ENCODE measurements at regions not wholly inside any gene's neighbourhood (a gene's known extent, or its start where the extent isn't known, plus 50 kb on each side); places are given as distances from the start of the nearest gene placed in this dataset.

GRCh38 chr10:69709366-69709941, 79.4 kb downstream of the FAM241B start:
- H3K36me3 ChIP-seq (ENCODE audit: control insufficient read depth, low read length) = no peaks in the 10 kb centered on the region
- no peaks in the 10 kb centered on the region for H3K9me2 ChIP-seq (replicated peaks; ENCODE audit: control insufficient read depth, low read length)
- no peak for TF ChIP-seq EZH2phosphoT487 (IDR thresholded peaks at IDR 0.05; ENCODE audit: borderline replicate concordance, low read length)
- TF ChIP-seq CTCF (IDR thresholded peaks at IDR 0.05; ENCODE audit: low read depth, low read length, poor library complexity, severe bottlenecking) = no peak
- H3K4me2 ChIP-seq (ENCODE audit: low read length) = no peak overlapping the region
- H3K27me3 ChIP-seq (ENCODE audit: control insufficient read depth, low read length) = peaks cover 2% of the 10 kb centered on the region; the same call in 1 of the 2 replicates
- H3K4me1 ChIP-seq (ENCODE audit: control insufficient read depth, low read length) = no peaks in the 10 kb centered on the region
- H4K20me1 ChIP-seq (ENCODE audit: control insufficient read depth, insufficient read depth, low read depth, low read length) = no peaks in the 10 kb centered on the region
- no peak overlapping the region for H3K27ac ChIP-seq (ENCODE audit: low read depth, low read length)
- no peak overlapping the region for H3K4me3 ChIP-seq (ENCODE audit: low read length)
- H3F3A ChIP-seq (ENCODE audit: control insufficient read depth, insufficient read depth) = no peaks in the 10 kb centered on the region
- H3K9me3 ChIP-seq (ENCODE audit: control insufficient read depth, insufficient read depth, low read length) = no peaks in the 10 kb centered on the region
- no peaks in the 10 kb centered on the region for H3K79me2 ChIP-seq (ENCODE audit: control insufficient read depth, low read length)

GRCh38 chr10:69710008-69710888, 80.2 kb downstream of the FAM241B start:
- Histone ChIP-seq H3K36me3 (ENCODE audit: control insufficient read depth, low read length) (no peaks in the 10 kb centered on the region), H3K4me1 (ENCODE audit: control insufficient read depth, low read length) (no peaks in the 10 kb centered on the region), H4K20me1 (ENCODE audit: control insufficient read depth, insufficient read depth, low read depth, low read length) (no peaks in the 10 kb centered on the region), H3K9me3 (ENCODE audit: control insufficient read depth, insufficient read depth, low read length) (no peaks in the 10 kb centered on the region), H3K27ac (ENCODE audit: low read depth, low read length) (no peak overlapping the region), H3K9me2 (replicated peaks; ENCODE audit: control insufficient read depth, low read length) (no peaks in the 10 kb centered on the region), H3K27me3 (ENCODE audit: control insufficient read depth, low read length) (peaks cover 2% of the 10 kb centered on the region; the same call in 1 of the 2 replicates), H3F3A (ENCODE audit: control insufficient read depth, insufficient read depth) (no peaks in the 10 kb centered on the region), H3K4me2 (ENCODE audit: low read length) (no peak overlapping the region), H3K4me3 (ENCODE audit: low read length) (no peak overlapping the region), H3K79me2 (ENCODE audit: control insufficient read depth, low read length) (no peaks in the 10 kb centered on the region)
- TF ChIP-seq CTCF (IDR thresholded peaks at IDR 0.05; ENCODE audit: low read depth, low read length, poor library complexity, severe bottlenecking) (no peak), EZH2phosphoT487 (IDR thresholded peaks at IDR 0.05; ENCODE audit: borderline replicate concordance, low read length) (no peak)

GRCh38 chr10:69712342-69712741, 82.3 kb downstream of the FAM241B start:
- Histone ChIP-seq H3K27me3 (ENCODE audit: control insufficient read depth, low read length) (no peaks in the 10 kb centered on the region; the same call in 1 of the 2 replicates), H3K27ac (ENCODE audit: low read depth, low read length) (no peak overlapping the region), H3K36me3 (ENCODE audit: control insufficient read depth, low read length) (no peaks in the 10 kb centered on the region), H3K4me1 (ENCODE audit: control insufficient read depth, low read length) (no peaks in the 10 kb centered on the region), H3K4me3 (ENCODE audit: low read length) (no peak overlapping the region), H3K4me2 (ENCODE audit: low read length) (no peak overlapping the region), H3K9me2 (replicated peaks; ENCODE audit: control insufficient read depth, low read length) (no peaks in the 10 kb centered on the region), H3F3A (ENCODE audit: control insufficient read depth, insufficient read depth) (no peaks in the 10 kb centered on the region), H3K9me3 (ENCODE audit: control insufficient read depth, insufficient read depth, low read length) (no peaks in the 10 kb centered on the region), H3K79me2 (ENCODE audit: control insufficient read depth, low read length) (no peaks in the 10 kb centered on the region), H4K20me1 (ENCODE audit: control insufficient read depth, insufficient read depth, low read depth, low read length) (no peaks in the 10 kb centered on the region)
- no peak for TF ChIP-seq EZH2phosphoT487 (IDR thresholded peaks at IDR 0.05; ENCODE audit: borderline replicate concordance, low read length)

- Histone ChIP-seq H3K4me2 (ENCODE audit: low read length) (no peak overlapping the region), H3K27me3 (ENCODE audit: control insufficient read depth, low read length) (no peaks in the 10 kb centered on the region; the same call in 1 of the 2 replicates), H3K9me3 (ENCODE audit: control insufficient read depth, insufficient read depth, low read length) (no peaks in the 10 kb centered on the region), H4K20me1 (ENCODE audit: control insufficient read depth, insufficient read depth, low read depth, low read length) (no peaks in the 10 kb centered on the region), H3K9me2 (replicated peaks; ENCODE audit: control insufficient read depth, low read length) (no peaks in the 10 kb centered on the region), H3K27ac (ENCODE audit: low read depth, low read length) (no peak overlapping the region), H3K4me3 (ENCODE audit: low read length) (no peak overlapping the region), H3K4me1 (ENCODE audit: control insufficient read depth, low read length) (no peaks in the 10 kb centered on the region), H3F3A (ENCODE audit: control insufficient read depth, insufficient read depth) (no peaks in the 10 kb centered on the region), H3K36me3 (ENCODE audit: control insufficient read depth, low read length) (no peaks in the 10 kb centered on the region), H3K79me2 (ENCODE audit: control insufficient read depth, low read length) (no peaks in the 10 kb centered on the region)
- TF ChIP-seq EZH2phosphoT487 (IDR thresholded peaks at IDR 0.05; ENCODE audit: borderline replicate concordance, low read length) (no peak), CTCF (IDR thresholded peaks at IDR 0.05; ENCODE audit: low read depth, low read length, poor library complexity, severe bottlenecking) (no peak)
Measured at GRCh38 chr10:69714572-69714971, 84.5 kb downstream of the FAM241B start.
